Stimulated activated naive CD8-positive, alpha-beta T cell treated with anti-CD3 and anti-CD28 coated beads, Interleukin-15, amount 100 ng/mL, for 72 hours (primary cell): ENCODE measurements at regions not wholly inside any gene's neighbourhood (a gene's known extent, or its start where the extent isn't known, plus 50 kb on each side); places are given as distances from the start of the nearest gene placed in this dataset.

Experiments
- ATAC-seq: fragments of 150-1000 bp; cut with Tn5 transposase; 2 replicates; pipeline ENCODE4 v1.10.0; 2021; ENCODE audit warnings: mild to moderate bottlenecking, moderate library complexity
- DNase-seq, 2 donors: peaks; one replicate each; pipeline ENCODE4 v3.0.0; 2021 to 2022
- H3K27ac Mint-ChIP-seq, 2 donors: one replicate each; pipeline ENCODE4 v1.8.0; 2022; ENCODE audit warnings: mild to moderate bottlenecking in 2 of 2, mixed read lengths in 2 of 2, moderate library complexity in 2 of 2
- H3K27me3 Mint-ChIP-seq: one replicate; pipeline ENCODE4 v1.8.0; 2022; ENCODE audit warnings: mixed read lengths
- H3K4me1 Mint-ChIP-seq: one replicate; pipeline ENCODE4 v1.8.0; 2022; ENCODE audit warnings: mild to moderate bottlenecking, mixed read lengths
- H3K4me3 Mint-ChIP-seq, 2 donors: one replicate each; pipeline ENCODE4 v1.8.0; 2022; ENCODE audit warnings: mild to moderate bottlenecking in 2 of 2, mixed read lengths in 2 of 2, moderate library complexity in 1 of 2
- H3K9me3 Mint-ChIP-seq, 2 donors: one replicate each; pipeline ENCODE4 v1.8.0; 2022; ENCODE audit warnings: mixed read lengths in 2 of 2

DNA sequence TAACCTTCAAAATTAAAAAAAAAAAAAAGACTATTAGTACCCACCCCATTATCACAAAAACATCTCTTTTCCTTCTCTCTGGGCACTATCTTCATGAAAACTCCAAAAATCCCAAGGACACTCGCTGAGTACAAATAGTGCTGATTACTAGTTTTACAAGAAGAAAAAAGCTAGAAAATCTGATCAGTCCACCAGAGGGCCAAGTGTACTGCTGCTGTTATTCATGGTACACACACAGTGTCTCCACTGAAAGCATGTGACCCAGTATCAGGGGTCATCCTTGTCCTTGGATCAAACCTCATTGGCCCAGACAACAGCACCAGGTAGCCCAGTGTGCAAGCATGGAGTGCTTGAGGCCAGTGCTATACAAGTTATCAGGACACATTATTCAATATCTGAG is 382.7 kb upstream of the KLHL29 start:
- Mint-ChIP-seq H3K27ac (no peak overlapping the region), H3K27me3 (no peaks in the 10 kb centered on the region), H3K4me1 (no peaks in the 10 kb centered on the region), H3K4me3 (no peak overlapping the region), H3K9me3 (no peaks in the 10 kb centered on the region)
- DNase-seq, result no peak
- ATAC-seq, result no peak

- DNase-seq (no peak), ATAC-seq (no peak)
- Mint-ChIP-seq H3K27ac (no peak overlapping the region), H3K4me3 (no peak overlapping the region), H3K27me3 (no peaks in the 10 kb centered on the region), H3K4me1 (no peaks in the 10 kb centered on the region), H3K9me3 (no peaks in the 10 kb centered on the region)
Measured at GRCh38 chr2:23005469-23005868, 379.5 kb upstream of the KLHL29 start.

DNA sequence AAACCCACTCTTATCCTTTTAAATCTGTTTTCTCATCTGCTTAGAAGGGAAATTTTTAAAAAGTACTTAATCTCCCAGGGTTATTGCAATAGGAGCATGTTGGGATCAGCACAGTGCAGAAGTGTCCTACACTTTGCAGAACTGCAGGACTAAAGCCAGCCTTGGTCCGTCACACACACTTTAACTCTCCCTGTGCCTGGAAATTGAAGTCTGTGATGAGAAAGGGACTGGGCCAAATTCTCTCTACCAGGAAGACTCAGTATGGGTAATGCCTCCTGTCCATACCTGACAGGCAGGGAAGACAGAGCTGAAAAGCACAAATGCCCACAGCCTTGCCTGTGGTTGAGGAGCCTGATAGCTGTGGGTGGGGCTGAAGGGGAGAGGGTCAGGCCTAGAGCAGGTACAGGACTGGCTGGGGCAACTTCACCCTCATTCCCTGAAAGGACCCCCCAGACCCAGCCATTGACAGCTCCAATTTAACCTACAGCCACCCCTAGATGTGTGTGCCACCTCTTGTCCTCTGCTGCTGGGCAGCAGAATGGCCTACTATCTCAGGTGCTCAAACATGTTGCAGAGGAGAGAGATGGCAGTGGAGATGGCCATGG is 377.2 kb upstream of the KLHL29 start:
- H3K4me1 Mint-ChIP-seq, result no peaks in the 10 kb centered on the region
- ATAC-seq, result no peak

GRCh38 chr2:23008440-23008839 is 376.5 kb upstream of the KLHL29 start:
- no peak for ATAC-seq
- Mint-ChIP-seq H3K27ac (no peak overlapping the region), H3K27me3 (no peaks in the 10 kb centered on the region), H3K4me3 (no peak overlapping the region), H3K9me3 (no peaks in the 10 kb centered on the region), H3K4me1 (no peaks in the 10 kb centered on the region)
- DNase-seq, result no peak

More for the DNA sequence above, 377.2 kb upstream of the KLHL29 start:
- no peak overlapping the region for H3K27ac Mint-ChIP-seq
- H3K9me3 Mint-ChIP-seq, result no peaks in the 10 kb centered on the region
- H3K27me3 Mint-ChIP-seq, result no peaks in the 10 kb centered on the region
- no peak for DNase-seq
- H3K4me3 Mint-ChIP-seq, result no peak overlapping the region

GRCh38 chr2:23008951-23009350 is 376.0 kb upstream of the KLHL29 start:
- H3K4me1 Mint-ChIP-seq, result no peaks in the 10 kb centered on the region
- H3K4me3 Mint-ChIP-seq, result no peak overlapping the region
- no peaks in the 10 kb centered on the region for H3K27me3 Mint-ChIP-seq
- no peak overlapping the region for H3K27ac Mint-ChIP-seq
- DNase-seq, result no peak
- H3K9me3 Mint-ChIP-seq, result no peaks in the 10 kb centered on the region
- no peak for ATAC-seq

GRCh38 chr2:23009545-23010149 is 375.3 kb upstream of the KLHL29 start:
- no peak overlapping the region for H3K27ac Mint-ChIP-seq
- no peak overlapping the region for H3K4me3 Mint-ChIP-seq
- H3K27me3 Mint-ChIP-seq, result no peaks in the 10 kb centered on the region
- no peaks in the 10 kb centered on the region for H3K4me1 Mint-ChIP-seq
- H3K9me3 Mint-ChIP-seq, result no peaks in the 10 kb centered on the region
- ATAC-seq (no peak), DNase-seq (no peak)

- no peak overlapping the region for H3K4me3 Mint-ChIP-seq
- ATAC-seq (no peak), DNase-seq (no peak)
- H3K27ac Mint-ChIP-seq, result no peak overlapping the region
- H3K4me1 Mint-ChIP-seq, result no peaks in the 10 kb centered on the region
- H3K9me3 Mint-ChIP-seq, result no peaks in the 10 kb centered on the region
- H3K27me3 Mint-ChIP-seq, result no peaks in the 10 kb centered on the region
Measured at GRCh38 chr2:23012499-23012898, 372.5 kb upstream of the KLHL29 start.

- H3K27ac Mint-ChIP-seq, result no peak overlapping the region
- no peaks in the 10 kb centered on the region for H3K9me3 Mint-ChIP-seq
- H3K4me1 Mint-ChIP-seq, result no peaks in the 10 kb centered on the region
- DNase-seq (no peak), ATAC-seq (no peak)
- no peaks in the 10 kb centered on the region for H3K27me3 Mint-ChIP-seq
- H3K4me3 Mint-ChIP-seq, result no peak overlapping the region
Measured at GRCh38 chr2:23015651-23016200, 369.3 kb upstream of the KLHL29 start.

DNA sequence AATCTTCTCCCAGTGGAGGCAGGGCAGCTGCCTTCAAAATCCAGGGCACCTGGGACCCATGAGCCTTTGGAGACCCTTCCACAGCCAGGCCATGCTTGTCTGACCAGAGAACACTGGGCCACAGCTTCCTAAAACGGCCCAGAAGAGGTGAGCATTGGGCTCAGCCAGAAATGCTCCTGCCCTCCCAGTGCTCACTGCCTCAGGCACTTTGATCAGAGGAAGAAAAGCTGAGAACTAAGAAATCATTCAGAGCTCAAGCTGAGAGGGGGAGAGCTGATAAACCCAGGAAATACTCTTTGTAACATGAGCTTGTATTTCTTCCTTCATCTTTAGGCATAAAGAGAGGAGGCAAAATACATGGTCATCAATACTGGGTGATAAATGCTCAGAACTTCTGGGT is 365.5 kb upstream of the KLHL29 start:
- H3K27ac Mint-ChIP-seq, result no peak overlapping the region
- ATAC-seq (no peak), DNase-seq (no peak)
- no peaks in the 10 kb centered on the region for H3K9me3 Mint-ChIP-seq
- H3K4me3 Mint-ChIP-seq, result no peak overlapping the region
- no peaks in the 10 kb centered on the region for H3K27me3 Mint-ChIP-seq
- H3K4me1 Mint-ChIP-seq, result no peaks in the 10 kb centered on the region

DNA sequence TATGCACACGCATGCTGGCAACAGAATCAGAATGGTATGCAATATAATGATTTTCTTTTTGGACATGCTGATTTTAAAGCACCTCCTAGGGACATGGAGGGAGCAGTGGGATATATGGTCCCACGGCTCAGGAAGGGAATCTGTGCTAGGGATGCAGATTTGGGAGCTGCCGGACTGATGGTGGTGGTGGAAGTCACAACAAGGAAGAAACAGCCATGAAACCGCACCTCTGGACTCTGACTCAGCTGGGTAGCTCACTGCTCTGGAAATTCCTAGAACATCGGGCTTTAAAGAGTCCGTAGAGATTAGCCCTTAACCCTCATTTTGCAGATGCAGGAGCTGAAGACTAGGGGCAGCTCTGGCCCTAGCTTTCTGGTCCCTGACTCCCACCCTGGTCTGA is 364.3 kb upstream of the KLHL29 start:
- ATAC-seq (no peak), DNase-seq (no peak)
- H3K27me3 Mint-ChIP-seq, result no peaks in the 10 kb centered on the region
- H3K4me1 Mint-ChIP-seq, result no peaks in the 10 kb centered on the region
- H3K4me3 Mint-ChIP-seq, result no peak overlapping the region
- no peaks in the 10 kb centered on the region for H3K9me3 Mint-ChIP-seq
- H3K27ac Mint-ChIP-seq, result no peak overlapping the region

- no peak overlapping the region for H3K27ac Mint-ChIP-seq
- H3K27me3 Mint-ChIP-seq, result no peaks in the 10 kb centered on the region
- DNase-seq (no peak), ATAC-seq (no peak)
- no peaks in the 10 kb centered on the region for H3K9me3 Mint-ChIP-seq
- H3K4me1 Mint-ChIP-seq, result no peaks in the 10 kb centered on the region
- H3K4me3 Mint-ChIP-seq, result no peak overlapping the region
Measured at GRCh38 chr2:23021311-23022120, 363.5 kb upstream of the KLHL29 start.

DNA sequence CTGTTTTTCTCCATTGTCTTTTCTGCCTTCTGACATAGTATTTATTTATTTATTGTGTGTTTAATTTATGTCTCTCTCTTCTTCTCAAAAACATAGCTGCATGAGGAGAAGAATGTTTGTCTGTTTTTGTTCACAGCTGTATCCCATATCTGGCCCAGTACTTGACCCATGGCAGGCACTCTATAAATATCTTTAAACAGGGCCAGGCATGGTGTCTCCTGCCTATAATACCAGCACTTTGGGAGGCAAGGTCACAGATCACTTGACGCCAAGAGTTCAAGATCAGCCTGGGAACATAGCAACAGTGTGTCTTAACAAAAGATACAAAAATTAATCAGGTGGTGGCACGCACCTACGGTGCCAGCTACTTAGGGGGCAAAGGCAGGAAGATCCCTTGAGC is 361.3 kb upstream of the KLHL29 start:
- Mint-ChIP-seq H3K27ac (no peak overlapping the region), H3K9me3 (no peaks in the 10 kb centered on the region), H3K27me3 (peaks cover 9% of the 10 kb centered on the region), H3K4me1 (no peaks in the 10 kb centered on the region), H3K4me3 (no peak overlapping the region)
- ATAC-seq, result no peak
- no peak for DNase-seq

DNA sequence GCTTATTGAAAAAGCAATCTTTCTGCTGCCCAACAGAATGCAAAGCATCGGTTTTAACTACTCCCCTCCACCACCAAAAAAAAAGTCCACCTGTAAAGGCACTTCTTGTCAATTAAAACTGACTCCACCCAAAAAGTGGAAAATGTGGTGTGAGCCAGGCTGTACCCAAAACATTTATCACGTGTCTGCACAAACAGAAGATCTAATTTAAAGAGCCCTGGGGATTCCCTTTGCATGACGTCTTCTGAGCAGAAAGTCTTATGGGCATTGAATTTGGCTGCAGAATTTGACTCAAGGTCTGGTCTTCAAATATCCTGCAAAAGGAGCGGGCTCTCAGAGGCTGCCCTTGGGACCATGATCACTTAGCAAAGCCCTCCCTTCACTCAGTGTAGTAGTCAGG is 358.3 kb upstream of the KLHL29 start:
- no peak overlapping the region for H3K27ac Mint-ChIP-seq

GRCh38 chr2:23027396-23027795 is 357.6 kb upstream of the KLHL29 start:
- Mint-ChIP-seq H3K9me3 (no peaks in the 10 kb centered on the region), H3K4me1 (no peaks in the 10 kb centered on the region), H3K4me3 (no peak overlapping the region), H3K27me3 (peaks cover 14% of the 10 kb centered on the region), H3K27ac (no peak overlapping the region)
- ATAC-seq, result no peak
- DNase-seq, result no peak

More for the DNA sequence above, 358.3 kb upstream of the KLHL29 start:
- Mint-ChIP-seq H3K4me1 (no peaks in the 10 kb centered on the region), H3K4me3 (no peak overlapping the region), H3K27me3 (peaks cover 14% of the 10 kb centered on the region), H3K9me3 (no peaks in the 10 kb centered on the region)
- no peak for DNase-seq
- no peak for ATAC-seq

DNA sequence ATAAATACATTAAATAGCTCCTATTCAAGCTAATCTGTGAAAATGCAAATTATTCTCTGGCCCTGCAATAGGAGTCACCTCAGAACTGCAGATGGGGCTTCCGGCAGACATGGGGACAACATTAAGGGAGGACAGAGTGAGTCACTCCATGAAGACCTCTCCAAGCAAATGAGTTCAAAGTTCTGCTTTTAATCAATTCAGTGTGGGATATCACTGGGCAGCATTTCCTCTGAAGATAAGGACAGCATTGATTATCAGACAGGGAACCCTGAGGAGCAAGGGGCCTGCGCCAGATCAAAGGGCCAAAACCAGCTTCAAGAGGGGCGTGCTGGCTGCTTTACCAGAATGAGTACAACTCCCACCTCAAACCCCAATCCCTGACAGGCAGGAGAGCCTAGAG is 356.9 kb upstream of the KLHL29 start:
- DNase-seq (no peak), ATAC-seq (no peak)
- peaks cover 14% of the 10 kb centered on the region for H3K27me3 Mint-ChIP-seq
- H3K4me3 Mint-ChIP-seq, result no peak overlapping the region
- no peaks in the 10 kb centered on the region for H3K4me1 Mint-ChIP-seq
- H3K27ac Mint-ChIP-seq, result no peak overlapping the region
- no peaks in the 10 kb centered on the region for H3K9me3 Mint-ChIP-seq

DNA sequence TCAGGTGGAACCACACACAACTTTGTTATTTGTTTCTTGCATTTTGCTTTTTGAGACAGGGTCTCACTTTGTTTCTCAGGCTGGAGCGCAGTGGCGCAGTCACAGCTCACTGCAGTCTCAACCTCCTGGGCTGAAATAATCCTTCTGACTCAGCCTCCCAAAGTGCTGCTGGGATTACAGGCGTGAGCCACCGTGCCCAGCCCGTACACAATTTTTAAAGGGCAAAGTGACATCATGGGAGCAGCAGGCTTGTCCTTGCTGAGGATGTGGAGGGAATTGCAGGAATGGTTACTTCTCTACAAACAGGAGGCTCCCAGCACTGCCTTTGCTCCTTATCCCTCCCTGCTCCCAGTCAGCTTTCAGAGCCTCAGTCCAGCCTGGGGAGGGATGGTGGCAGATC is 355.9 kb upstream of the KLHL29 start:
- Mint-ChIP-seq H3K27me3 (peaks cover 14% of the 10 kb centered on the region), H3K4me3 (no peak overlapping the region), H3K9me3 (no peaks in the 10 kb centered on the region), H3K4me1 (no peaks in the 10 kb centered on the region), H3K27ac (no peak overlapping the region)
- DNase-seq (no peak), ATAC-seq (no peak)
